ENCODE measurements at regions not wholly inside any gene's neighbourhood (a gene's known extent, or its start where the extent isn't known, plus 50 kb on each side); places are given as distances from the start of the nearest gene placed in this dataset.
"Not testable (repeated sequence)": the region's sequence is repeated elsewhere in the genome, so short reads cannot be mapped to it uniquely, and the experiment has no call there.

DNA sequence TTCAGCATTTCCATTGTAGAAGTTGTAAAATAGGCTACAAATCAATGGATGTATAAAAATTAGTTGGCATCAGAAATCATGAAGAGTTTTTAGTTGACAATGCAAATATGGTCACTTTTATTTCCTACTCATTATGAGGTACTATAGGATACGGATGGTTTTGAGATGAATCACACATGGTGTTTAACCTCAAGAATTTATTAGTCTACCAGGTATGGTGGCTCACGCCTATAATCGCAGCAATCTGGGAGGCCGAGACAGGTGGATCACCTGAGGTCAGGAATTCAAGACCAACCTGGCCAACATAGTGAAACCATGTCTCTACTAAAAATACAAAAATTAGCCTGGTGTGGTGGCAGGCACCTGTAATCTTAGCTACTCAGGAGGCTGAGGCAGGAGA lies 1119.0 kb downstream of the NXPH1 start:
- DNase-seq = not testable (repeated sequence)

DNA sequence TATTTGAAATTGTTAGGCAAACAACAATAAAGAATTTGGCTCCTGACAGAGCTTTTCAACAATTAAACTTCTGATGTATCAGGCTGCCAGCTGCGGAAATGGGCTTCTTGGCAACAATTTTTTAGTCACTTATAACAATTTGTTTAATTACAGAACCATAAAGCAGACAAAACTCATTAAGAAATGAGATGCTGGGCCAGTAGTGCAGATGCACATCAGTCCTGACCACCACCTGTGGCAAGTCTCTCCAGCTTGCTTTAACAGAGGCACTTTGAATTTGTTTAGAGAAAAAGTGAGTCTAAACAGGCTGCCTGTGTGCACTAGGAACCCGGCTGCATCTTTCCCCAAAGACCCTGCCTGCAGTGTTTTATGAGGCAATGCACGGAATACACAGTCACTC lies 1124.4 kb downstream of the NXPH1 start:
- DNase-seq = no peak

GRCh38 chr7:9575716-9576115 lies 1142.3 kb downstream of the NXPH1 start:
- DNase-seq = no peak

- DNase-seq = no peak
Measured at GRCh38 chr7:9582824-9583223, 1149.4 kb downstream of the NXPH1 start.

- DNase-seq = no peak
Measured at GRCh38 chr7:9598411-9598810, 1165.0 kb downstream of the NXPH1 start.

- DNase-seq = no peak
Measured at GRCh38 chr7:9600974-9601373, 1167.6 kb downstream of the NXPH1 start.

DNA sequence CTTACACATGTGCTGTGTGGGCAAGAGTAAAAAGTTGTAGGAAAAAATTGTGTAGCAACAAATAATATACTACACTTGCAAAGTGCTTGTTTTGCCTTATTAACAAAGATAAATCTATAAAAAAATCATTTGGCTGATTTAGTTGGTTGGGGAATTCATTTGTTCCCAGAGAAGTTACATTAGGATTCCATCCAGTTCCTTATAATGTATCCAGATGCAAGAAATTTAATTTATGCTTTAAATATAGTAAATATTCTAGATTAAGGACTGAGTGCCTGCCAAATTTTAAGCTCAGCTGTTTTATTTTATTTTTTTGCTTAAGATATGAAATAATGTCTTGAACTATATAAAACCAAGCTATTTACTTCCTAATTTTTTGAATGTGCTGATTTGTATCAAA lies 1169.9 kb downstream of the NXPH1 start:
- no peak for DNase-seq

DNA sequence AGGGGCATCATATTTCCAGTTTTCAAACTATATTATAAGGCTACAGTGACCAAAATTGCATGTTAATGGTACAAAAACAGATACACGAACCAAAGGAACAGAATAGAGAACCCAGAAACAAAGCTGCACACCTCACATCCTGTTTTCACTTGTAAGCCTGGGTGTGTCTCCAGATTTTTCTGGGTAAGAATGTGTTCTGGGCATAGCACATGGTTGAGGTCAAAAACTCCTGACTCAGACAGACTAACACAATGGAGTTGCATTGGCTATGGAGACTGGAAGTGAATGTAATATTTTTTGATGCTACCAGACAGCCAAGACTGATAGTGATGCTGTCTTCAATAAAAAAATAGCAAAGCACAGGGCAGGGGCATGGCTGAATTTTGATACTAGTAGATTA lies 1175.2 kb downstream of the NXPH1 start:
- DNase-seq = no peak

- not testable (repeated sequence) for DNase-seq
Measured at GRCh38 chr7:9620899-9621298, 1187.5 kb downstream of the NXPH1 start.

DNA sequence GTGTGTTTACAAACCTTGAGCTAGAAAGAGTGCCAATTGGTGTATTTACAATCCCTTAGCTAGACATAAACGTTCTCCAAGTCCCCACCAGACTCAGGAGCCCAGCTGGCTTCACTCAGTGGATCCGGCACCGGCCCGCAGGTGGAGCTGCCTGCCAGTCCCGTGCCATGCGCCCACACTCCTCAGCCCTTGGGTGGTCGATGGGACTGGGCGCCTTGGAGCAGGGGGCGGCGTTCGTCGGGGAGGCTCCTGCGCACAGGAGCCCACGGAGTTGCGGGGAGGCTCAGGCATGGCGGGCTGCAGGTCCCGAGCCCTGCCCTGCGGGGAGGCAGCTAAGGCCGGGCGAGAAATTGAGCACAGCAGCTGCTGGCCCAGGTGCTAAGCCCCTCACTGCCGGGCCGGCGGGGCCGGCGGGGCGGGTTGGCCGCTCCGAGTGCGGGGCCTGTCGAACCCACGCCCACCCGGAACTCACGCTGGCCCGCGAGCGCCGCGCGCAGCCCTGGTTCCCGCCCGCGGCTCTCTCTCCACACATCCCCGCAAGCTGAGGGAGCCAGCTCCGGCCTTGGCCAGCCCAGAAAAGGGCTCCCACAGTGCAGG lies 1188.0 kb downstream of the NXPH1 start:
- not testable (repeated sequence) for DNase-seq

DNA sequence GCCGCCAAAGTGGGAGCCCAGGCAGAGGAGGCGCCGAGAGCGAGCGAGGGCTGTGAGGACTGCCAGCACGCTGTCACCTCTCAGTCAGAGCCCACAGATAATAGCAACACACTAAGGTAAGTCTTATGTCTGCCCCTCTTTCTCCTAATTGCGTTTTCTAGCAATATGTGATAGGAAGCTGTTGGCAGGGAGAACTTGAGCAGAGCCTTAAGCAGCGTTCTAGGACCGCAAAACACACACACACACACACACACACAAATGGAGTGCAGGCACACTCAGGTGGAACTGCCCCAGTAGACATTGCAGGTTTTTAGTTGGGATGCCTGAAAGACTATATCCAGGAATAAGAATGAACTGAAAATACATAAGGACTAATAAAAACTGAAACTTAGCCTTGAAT lies 1188.5 kb downstream of the NXPH1 start:
- no peak for DNase-seq

DNA sequence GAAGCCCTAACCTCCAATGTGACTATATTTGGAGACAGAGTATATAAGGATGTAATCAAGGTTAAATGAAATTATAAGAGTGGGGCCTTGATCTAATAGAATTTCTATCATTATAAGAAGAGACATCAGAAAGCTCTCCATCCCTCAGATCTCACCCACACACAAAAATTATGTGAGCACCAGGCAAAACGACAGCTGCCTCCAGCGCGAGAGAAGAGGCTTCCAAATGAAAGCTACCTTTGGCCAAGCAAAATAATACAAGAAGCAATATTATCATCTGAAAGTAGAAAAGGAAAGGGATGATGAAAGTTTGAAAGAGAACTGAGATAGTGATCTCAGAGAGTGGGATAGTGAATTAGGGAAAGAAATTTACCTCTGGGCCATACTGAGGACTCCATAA lies 1192.5 kb downstream of the NXPH1 start:
- DNase-seq = no peak

- no peak for DNase-seq
Measured at GRCh38 chr7:9645756-9646155, 1212.3 kb downstream of the NXPH1 start.

DNA sequence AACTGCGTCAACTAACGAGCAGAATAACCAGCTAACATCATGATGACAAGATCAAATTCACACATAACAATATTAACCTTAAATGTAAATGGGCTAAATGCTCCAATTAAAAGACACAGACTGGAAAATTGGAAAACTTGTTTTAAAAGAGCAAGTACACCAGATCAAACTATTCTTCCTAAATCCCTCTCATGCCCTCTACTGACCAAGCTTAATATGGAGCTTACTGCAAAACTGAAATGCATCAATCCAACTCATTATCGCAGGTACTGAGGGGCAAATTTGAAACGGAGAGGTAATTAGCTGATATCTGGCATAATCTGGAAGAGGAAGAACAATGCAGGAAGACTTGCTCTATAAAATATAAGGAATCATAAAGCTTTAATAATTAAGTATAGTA lies 1223.8 kb downstream of the NXPH1 start:
- DNase-seq = no peak

DNA sequence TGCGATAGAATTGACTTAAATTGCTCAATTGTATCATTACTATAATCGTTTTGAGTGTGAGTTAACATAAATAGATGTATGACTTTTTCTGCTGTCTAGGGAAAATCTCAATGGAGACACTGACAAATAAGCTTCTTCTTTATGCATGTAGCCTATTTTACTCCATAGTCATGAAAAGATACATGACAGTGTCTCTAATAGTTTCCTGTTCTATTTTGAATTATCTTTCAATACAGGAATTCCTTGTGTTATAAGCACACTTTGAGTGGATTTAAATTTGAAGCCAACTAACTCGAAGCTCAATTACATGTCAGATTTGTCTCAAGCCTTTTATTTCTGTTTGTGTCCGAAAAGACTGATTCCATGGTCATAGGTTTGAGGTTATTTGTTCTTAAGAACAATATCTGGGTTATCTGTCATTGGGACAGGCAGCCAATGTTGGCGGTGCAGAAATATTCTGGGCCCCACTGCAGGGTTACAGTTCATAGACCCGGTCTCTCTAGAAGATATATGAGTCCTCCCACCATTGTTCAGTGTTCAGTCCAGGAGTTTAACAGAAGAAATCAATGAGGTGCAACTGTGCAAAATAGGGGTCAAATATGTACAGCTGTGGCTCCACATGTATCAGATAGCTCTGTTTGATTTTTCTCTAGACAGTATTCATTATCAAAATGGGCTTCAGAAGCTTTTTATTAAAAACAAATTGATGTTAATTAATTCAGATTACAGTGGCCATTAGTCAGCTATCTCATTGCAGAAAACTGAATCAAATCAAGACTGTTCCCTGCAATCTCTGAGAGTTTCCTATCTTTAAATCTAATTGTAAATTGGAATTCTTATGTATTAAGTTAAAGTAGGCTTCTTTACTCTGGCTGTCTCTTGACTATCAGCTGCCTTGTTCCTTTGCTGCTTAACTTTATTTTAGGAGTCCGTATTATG lies 1238.8 kb downstream of the NXPH1 start:
- no peak for DNase-seq

- DNase-seq = no peak
Measured at GRCh38 chr7:9680713-9681112, 1247.3 kb downstream of the NXPH1 start.

DNA sequence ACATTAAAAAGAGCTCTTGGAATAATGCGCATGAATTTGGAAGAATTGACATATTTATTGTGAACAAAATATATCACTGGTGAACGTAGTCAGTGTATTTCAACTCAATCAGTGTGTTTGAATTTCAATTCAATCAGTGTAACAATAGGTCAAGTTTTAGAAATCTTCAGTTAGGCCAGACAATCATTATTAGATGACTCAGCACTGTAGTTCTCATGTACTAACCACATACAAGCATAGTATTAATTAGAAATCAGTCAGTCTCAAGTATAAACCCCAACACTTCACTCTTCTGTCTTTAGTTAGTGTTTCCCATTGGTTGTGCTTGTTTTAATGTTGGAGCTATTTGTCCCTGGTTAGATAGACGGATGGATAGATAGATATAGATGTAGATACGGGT lies 1247.9 kb downstream of the NXPH1 start:
- DNase-seq = no peak

DNA sequence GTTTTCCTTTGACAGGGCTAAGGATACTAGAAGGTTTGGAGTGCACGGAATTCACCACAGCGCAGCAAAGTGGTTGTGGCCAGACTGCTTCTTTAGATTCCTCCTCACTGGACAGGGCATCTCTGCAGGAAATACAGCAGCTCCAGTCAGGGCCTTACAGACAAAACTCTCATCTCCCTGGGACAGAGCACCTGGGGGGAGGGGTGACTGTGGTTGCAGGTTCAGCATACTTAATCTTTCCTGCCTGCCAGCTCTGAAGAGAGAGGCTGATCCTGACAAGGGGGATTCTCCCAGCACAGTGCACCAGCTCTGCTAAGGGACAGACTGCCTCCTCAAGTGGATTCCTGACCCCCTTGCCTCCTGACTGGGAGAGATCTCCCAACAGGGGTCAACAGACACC lies 1257.9 kb downstream of the NXPH1 start:
- DNase-seq = no peak

DNA sequence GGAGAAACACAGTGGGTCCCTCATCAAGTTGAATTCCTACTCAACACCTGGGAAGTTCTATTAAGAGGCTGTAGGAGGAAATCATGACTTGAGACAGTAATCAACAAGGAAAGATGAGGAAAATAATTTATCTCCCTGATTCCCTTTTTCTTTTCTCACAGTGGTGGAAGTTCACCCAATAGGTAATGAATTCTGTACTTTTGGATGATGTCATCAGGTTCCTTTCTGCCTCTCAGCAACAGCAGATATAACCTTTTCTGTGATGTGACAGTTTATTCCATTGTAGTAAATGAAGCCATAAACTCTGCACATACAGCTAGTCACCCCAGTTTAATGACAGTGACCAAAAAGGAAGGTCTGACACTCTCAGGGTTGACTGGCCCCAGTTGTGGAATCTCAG lies 1265.0 kb downstream of the NXPH1 start:
- no peak for DNase-seq

- DNase-seq = no peak
Measured at GRCh38 chr7:9709216-9709615, 1264.5 kb upstream of the PHF14 start.

DNA sequence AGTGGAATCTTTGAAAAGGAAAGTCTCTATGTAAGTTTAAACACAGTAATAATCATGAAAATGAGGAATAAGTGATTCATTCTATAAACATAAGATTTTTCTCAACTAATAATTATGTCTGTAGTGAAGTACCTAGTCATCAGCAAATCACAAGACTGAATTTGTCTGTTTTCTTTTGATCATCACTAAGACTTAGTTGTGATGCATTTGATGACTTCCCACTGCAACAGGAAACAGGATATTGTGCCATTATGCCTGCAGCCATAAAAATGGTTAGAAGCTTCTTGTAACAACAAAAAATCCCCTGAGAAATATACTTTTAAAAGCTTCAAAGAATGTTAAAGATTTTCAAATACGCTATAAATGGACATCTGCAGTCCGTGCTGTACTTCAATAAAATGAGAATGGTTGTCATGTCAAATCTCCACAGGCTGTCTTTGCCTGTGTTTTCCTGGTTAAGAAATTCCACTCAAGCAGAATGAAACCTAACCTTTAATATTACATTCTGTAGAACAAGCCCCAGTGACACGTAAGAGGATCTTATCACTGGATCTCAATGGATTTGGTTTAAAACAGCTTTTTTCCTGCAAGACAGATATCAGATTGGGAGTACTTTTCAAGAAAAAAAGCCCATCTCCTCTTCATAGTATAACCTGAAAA lies 1262.3 kb upstream of the PHF14 start:
- DNase-seq = no peak

DNA sequence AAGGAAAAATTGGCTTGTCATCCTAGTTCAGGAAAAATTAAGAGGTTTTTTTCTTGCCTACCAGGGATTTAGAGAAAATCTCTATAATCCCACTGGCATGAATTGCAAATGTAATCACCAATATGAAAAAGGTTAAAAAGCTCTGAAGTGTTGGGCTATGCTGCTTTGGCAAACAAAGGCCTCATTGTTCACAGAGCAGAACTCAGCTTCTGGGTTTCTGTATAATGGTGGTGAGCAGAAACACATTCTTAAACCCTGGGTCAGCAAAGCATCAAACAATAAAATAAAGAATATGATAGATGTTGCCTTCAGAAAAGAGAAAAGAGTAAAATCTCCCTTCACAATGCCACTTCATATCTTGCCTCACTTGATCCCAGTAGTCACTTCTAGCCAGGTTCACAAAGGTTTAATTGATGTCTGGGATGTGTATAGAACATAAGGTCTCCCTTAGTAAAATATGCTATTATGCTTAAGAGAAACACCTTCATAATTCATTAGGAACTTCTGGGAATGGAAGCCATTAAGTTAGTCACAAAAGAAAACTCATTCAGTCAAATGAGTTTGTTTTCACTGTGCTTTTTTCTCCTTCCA lies 1255.5 kb upstream of the PHF14 start:
- no peak for DNase-seq

DNA sequence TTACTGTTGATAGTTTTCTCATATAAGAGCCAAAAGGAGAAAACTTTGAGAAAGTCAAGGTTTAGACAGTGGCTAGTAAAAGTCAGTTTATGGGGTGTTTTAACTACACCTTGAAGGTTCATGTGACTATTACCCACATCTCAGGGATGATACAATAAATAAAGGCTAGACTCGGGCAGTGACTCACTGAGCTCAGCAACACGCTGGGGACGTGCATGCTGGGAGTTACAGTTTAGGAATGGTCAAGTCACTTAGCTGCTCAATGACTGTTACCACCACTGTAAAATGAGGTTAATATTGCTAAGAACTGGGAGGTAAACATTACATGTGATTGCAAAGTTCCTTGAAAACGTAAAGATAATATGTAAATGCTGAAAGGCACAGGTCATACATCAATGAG lies 1254.4 kb upstream of the PHF14 start:
- DNase-seq = no peak

GRCh38 chr7:9719721-9720120 lies 1254.0 kb upstream of the PHF14 start:
- no peak for DNase-seq

Measured in right forelimb (tissue), 1 donor.